Peyer's patch (tissue), 4 donors: ENCODE measurements at regions not wholly inside any gene's neighbourhood (a gene's known extent, or its start where the extent isn't known, plus 50 kb on each side); places are given as distances from the start of the nearest gene placed in this dataset.

Source experiments
- POLR2A ChIP-seq, 2 donors: fragments of 450-650 bp; IDR thresholded peaks; one replicate each; pipeline ENCODE4 v1.5.1; 2017; ENCODE audit warnings: antibody characterized with exemption in 2 of 2, mild to moderate bottlenecking in 2 of 2, moderate library complexity in 2 of 2
- TF ChIP-seq, protein P1 (sequence below), 6 experiments: fragments of 450-650 bp in 4 of 6; fragments of 200-600 bp in 2 of 6; sonication (generic) in 1 of 6; IDR thresholded peaks; one replicate each; pipeline ENCODE4 v1.5.1; 2017 to 2019; ENCODE audit warnings: antibody characterized with exemption in 6 of 6, mild to moderate bottlenecking in 3 of 6, moderate library complexity in 1 of 6

DNA sequence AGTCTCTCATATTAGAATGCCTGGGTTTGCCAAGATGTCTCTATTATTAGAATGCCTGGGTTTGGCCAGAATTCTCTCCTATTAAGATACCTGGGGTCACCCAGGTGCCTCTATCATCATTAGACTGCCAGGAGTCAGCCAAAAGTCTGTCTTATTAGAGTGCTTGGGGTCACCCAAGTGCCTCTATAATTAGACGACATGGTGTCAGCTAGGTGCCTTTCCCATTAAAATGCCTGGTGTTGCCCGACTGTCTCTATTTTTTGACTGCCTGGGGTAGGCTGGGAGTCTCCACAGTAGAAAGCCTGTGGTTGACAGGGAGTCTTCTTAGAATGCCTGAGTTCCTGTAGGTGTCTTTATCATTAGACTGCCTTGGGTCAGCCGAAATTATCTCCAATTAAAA lies 1536.6 kb downstream of the UQCRFS1 start:
- TF ChIP-seq POLR2A (IDR thresholded peaks at IDR 0.05) = no peak
- TF ChIP-seq, protein P1, sequence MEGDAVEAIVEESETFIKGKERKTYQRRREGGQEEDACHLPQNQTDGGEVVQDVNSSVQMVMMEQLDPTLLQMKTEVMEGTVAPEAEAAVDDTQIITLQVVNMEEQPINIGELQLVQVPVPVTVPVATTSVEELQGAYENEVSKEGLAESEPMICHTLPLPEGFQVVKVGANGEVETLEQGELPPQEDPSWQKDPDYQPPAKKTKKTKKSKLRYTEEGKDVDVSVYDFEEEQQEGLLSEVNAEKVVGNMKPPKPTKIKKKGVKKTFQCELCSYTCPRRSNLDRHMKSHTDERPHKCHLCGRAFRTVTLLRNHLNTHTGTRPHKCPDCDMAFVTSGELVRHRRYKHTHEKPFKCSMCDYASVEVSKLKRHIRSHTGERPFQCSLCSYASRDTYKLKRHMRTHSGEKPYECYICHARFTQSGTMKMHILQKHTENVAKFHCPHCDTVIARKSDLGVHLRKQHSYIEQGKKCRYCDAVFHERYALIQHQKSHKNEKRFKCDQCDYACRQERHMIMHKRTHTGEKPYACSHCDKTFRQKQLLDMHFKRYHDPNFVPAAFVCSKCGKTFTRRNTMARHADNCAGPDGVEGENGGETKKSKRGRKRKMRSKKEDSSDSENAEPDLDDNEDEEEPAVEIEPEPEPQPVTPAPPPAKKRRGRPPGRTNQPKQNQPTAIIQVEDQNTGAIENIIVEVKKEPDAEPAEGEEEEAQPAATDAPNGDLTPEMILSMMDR (IDR thresholded peaks at IDR 0.05) = no peak
